Right lobe of liver (tissue), 4 donors: ENCODE measurements at regions not wholly inside any gene's neighbourhood (a gene's known extent, or its start where the extent isn't known, plus 50 kb on each side); places are given as distances from the start of the nearest gene placed in this dataset.

Experiments used
- CTCF ChIP-seq, 4 donors: fragments of 200-600 bp in 3 of 4; fragments of 450-650 bp in 1 of 4; IDR thresholded peaks; one replicate each; pipeline versions ENCODE4 v1.5.1 to v1.8.0; 2016 to 2022; ENCODE audit warnings: antibody characterized with exemption in 4 of 4, mild to moderate bottlenecking in 2 of 4
- POLR2A ChIP-seq: fragments of 450-650 bp; IDR thresholded peaks from one replicate; pipeline ENCODE4 v1.6.1; 2017; ENCODE audit warnings: antibody characterized with exemption, mild to moderate bottlenecking
- donor health status: DM: no; HTN: no; CAD: no.
- donor health status: DM: no; HTN: no; CAD: no.
- donor health status: DM: no; HTN: yes; CAD: no.

- TF ChIP-seq CTCF (IDR thresholded peaks at IDR 0.05): no peak
- TF ChIP-seq POLR2A: no peak
Observed at GRCh38 chr5:117652958-117653280, 1078.3 kb upstream of the SEMA6A start.
